NOMO-1 (cell line): ENCODE measurements at regions not wholly inside any gene's neighbourhood (a gene's known extent, or its start where the extent isn't known, plus 50 kb on each side); places are given as distances from the start of the nearest gene placed in this dataset.
A peak's percentile ranks its signal among the peaks of the same experiment; 100 is the strongest.

Experiments used
- DNase-seq, 2 experiments: peaks; one replicate each; lab custom pipeline; 2025; ENCODE audit not compliant: unreplicated experiment in 2 of 2; lab: John Stamatoyannopoulos, UW

DNA sequence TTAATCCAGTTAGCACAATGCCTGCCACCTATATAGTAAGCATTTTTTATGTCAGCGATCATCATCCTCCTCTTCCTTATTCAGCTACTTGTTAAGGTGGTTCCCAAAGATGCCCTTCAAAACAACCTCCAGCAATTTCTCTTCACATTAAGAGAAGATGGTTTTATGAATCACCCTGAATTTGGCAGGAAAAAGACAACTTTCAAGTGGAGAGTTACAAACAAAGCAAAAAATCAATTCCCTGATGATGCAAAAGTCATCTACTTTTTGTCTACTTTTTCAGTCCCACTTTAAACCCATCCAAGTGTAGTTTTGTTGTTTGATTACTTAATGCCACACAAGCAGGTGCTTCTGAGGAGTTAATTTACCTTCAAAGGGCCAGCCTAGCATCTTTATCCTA, 139.1 kb upstream of the SERP2 start:
- DNase-seq: no peak

DNA sequence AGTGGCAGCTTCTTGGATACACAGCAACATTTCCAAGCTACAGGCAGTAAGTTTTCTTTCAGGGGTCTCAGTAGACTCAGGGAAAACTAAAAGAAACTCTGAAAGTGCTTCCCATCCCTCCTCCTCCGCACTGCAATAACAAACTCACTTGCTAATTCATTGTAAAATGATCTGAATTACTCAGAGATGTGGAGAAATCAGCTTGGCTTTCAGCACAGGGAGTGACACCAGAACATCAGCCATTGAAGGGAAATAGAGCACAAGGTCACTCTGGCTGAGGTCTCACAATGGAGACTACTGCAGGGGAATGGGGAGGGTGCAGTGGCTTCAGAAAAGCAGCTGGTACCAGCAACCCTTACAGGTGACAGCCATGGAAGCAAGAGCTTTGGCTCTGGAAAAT, 137.3 kb upstream of the SERP2 start:
- no peak for DNase-seq

- DNase-seq: no peak
Observed at GRCh38 chr13:44236801-44237207, 136.8 kb upstream of the SERP2 start.

DNA sequence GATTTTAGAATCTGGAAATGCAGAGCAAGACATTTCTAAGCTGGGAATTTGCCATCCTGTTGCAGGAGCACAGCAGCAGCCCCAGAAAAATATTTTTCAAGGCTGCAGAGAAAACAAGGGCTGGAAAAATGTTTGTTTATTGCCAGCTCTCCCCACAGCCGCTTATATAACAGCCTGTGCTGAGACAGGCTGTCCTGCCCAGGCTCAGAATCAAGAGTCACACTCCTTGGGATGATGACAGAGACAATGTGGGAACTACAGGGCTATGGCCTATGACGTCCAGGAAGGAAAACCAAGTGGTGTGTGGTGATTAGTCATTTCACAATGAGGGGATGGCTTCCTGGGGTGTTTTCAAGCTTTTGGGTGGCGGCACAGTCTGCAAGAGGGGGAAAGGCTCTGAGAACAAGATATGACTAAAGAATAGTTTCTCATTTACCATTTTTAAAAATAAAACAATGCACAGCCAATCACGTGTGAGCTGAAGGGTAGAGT, 136.3 kb upstream of the SERP2 start:
- peak; percentile 3 to 8 for DNase-seq

DNA sequence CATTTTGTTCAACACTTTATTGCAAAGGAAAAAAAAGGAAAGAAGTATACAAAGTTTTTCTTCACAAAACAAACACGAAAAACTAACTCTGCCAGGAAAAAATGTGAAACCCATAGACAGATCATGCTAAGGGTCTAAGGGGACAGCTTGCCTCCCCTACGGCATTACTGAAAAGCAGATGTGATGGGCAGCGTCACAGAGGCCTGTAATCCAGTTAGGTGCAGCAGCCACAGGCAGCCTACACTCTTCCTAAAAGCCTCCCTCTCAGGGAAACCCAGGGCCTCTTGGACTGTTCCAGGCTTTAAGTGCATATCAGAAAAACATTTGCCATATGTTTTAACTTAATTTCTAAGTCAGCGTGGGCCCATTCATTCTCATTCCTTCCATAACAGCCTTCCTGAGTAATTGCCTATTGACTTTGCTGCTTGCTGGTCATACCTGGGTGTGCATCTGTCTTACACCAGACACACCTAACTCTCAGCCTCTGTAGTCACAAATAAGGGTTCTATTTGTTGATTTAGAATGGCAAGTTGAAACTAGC, 135.7 kb upstream of the SERP2 start:
- no peak for DNase-seq

GRCh38 chr13:44240611-44241145, 132.9 kb upstream of the SERP2 start:
- no peak for DNase-seq

GRCh38 chr13:44241638-44242037, 132.0 kb upstream of the SERP2 start:
- no peak for DNase-seq

DNA sequence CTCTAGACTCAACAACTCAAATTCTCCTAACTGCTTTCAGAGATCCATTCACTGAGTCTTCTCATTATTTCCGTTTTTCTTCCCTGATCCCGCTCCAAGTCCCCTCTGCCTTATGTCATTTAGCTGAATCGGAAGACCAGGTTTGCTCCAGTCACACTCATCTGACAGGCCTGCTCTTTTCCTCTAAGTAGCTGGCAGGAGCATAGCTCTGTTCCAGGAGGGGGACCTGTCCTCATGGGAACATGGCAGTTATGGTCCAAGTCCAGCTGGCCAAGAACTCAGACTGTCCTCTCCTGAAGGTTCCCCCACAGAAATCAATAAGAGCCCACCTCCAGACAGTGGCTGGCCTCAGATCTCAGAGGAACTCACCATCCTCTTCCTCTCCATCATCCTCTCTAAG, 130.9 kb upstream of the SERP2 start:
- no peak for DNase-seq

- DNase-seq: peak; percentile 66 to 72
Observed at GRCh38 chr13:44243198-44243857, 130.3 kb upstream of the SERP2 start.

- DNase-seq: no peak
Observed at GRCh38 chr13:44244288-44244687, 129.3 kb upstream of the SERP2 start.

DNA sequence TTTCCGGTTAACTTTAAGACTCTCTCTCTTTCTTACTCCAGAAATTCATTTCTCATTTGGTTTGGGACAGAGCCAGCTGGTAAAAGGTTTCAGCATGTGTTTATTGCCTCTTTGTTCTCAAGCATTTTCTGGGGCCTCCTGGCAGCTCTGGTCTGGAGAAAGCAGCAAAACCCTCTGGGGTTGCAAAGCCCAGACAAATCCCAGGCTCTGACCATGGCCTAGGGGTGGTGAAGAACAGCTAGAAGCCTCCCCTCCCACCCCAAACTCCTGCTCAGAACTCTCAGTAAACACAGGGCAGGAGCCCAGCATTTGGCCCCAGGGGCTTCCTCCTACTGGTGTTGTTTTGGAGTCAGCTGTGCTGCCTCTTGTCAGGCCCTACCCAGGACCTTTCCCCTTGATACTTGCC, 124.2 kb upstream of the SERP2 start:
- no peak for DNase-seq

- DNase-seq: no peak
Observed at GRCh38 chr13:44252938-44253337, 120.7 kb upstream of the SERP2 start.

DNA sequence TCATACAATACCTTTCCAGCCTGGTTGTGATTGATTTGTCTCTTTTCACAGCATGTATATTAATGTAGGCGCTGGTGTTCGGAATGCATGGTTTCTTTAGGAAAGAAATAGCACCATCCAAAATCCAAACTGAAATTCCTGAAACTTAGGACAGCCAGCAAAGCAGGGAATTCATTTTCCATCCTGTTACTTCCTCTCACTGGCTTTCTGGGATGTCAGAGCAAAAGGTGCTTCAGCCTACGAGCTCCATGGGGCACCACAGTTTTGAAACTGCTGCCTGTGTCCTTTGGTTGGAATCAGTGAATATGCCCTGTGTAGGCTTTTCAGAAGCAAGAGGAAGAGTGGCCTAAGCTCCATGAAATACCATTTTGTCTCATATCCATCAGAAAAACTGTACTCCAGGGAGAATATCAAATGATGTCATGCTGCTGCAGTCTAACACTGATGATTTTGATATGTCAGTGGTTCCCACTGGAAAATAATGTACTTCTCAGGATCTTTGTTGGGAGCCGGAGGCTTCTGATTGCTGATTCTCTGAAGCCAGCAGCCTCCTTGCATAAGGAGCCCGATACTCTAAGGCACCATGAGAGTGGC, 117.8 kb upstream of the SERP2 start:
- DNase-seq: no peak

DNA sequence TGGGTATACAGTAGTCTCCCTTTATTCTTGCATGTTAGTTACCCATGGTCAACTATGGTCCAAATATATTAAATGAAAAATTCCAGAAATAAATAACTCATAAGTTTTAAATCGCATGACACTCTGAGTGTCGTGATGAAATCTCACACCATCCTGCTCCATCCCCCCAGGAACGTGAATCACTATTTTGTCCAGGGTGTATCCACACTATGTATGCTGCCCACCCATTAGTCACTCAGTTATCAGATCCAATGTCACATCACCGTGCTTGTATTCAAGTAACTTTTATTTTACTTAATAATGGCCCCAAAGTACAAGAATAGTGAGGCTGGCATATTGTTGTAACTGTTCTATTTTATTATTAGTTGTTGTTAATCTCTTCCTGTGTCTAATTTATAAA, 115.8 kb upstream of the SERP2 start:
- DNase-seq: no peak

GRCh38 chr13:44259045-44260027, 114.3 kb upstream of the SERP2 start:
- DNase-seq: peak; percentile 84 to 94

DNA sequence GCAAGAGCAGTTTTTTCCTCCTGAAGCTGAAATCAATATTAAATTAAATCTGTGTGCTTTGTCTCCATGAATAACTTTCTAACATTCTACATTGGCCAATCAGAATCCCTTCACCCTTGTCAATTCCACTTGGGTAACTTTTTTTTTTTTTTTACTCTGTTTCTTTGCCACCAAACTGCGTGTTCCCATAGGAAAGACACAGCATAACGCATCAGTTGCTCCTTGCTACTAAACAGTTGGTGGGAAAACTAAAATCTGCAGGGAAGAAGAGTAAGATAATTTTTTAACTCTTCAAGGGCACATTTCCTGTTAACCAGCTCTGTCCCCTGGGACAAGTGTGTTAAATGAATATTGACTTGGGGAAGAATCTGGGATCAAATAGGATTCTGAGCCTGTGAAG, 113.3 kb upstream of the SERP2 start:
- DNase-seq: no peak

- no peak for DNase-seq
Observed at GRCh38 chr13:44263751-44264620, 109.6 kb upstream of the SERP2 start.

- DNase-seq: no peak
Observed at GRCh38 chr13:44266305-44266704, 107.3 kb upstream of the SERP2 start.

DNA sequence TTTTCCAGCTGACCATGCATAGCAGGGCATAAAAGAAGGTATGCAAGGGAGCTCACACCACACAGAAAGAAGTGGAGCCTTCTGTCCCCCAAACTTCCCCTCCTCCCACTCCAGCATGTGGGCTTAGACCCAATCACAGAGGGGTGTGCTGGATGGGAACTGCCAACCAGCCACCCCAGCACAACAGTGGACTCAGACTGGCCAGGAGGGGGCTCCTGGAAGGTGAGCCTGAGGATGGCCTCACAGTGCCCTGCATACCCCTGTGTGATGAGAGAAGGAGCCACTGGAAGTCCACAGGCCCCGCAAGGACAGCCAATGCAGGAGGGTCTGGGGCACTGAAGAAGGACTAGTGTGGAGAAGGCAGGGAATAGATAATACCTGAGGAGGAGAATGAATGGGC, 106.9 kb upstream of the SERP2 start:
- no peak for DNase-seq

DNA sequence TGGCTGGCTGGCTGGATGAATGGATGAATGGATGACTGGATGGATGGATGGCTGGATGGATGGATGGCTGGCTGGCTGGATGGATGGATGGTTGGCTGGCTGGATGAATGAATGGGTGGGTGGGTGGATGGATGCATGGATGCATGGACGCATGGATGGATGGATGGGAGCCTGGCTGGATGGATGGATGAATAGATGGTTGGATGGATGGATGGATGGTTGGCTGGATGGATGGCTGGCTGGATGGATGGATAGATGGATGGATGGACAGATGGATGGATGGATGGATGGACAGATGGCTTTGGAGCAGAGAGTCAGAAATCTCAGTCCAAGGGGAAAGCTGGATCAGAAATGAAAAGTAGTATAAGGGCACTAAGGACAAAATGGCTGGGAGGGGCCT, 106.4 kb upstream of the SERP2 start:
- DNase-seq: no peak
